ENCODE measurements at regions not wholly inside any gene's neighbourhood (a gene's known extent, or its start where the extent isn't known, plus 50 kb on each side); places are given as distances from the start of the nearest gene placed in this dataset.
"Not testable (repeated sequence)": the region's sequence is repeated elsewhere in the genome, so short reads cannot be mapped to it uniquely, and the experiment has no call there.

DNA sequence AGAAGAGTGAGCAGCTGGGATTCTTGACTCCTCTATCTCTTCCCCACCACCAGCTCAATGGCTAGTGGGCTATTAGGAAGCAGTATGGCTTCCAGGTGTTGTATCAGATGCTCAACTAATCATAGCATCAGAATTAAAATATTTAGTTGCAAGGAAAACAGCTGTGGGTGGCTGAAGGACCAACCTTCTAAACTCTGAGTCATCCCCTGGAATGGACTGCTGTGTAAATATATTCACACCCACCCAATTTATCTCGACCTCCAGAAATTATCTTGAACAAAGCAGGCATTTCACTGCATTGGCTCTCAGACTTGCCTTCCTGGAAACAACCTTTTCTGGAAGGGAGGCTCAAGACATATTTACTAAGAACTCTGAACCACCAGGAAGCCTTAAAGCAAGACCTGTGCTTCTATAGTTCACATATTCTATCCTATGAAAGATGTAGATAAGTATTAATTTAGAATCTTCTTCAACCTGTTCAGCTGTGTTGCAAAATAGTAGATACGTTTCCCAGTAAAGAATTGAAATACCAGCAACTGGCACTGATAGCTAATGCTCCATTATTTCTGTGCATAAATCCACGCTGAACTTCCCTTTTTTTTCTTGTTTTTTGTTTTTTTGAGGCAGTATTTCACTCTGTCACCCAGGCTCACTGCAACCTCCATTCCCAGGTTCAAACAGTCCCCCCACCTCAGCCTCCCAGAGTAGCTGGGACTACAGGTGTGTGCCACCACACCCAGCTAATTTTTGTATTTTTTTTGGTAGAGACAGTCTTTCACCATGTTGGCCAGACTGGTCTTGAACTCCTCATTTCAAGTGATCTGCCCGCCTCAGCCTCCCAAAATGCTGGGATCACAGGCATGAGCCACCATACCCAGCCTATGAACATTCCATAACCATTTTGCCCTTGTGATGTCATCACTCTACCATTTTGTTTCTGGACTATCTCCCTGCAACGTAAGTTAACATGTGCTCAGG is 56.9 kb upstream of the CD2AP start:
- peak overlapping the region; percentile 83 for H3K27ac ChIP-seq
- TF ChIP-seq CTCF (IDR thresholded peaks at IDR 0.05) (no peak), ZFX (IDR thresholded peaks at IDR 0.05; ENCODE audit: borderline replicate concordance) (no peak)

GRCh38 chr6:47423079-47423478 is 54.5 kb upstream of the CD2AP start:
- H3K27ac ChIP-seq, result no peak overlapping the region
- TF ChIP-seq CTCF (IDR thresholded peaks at IDR 0.05) (no peak), ZFX (IDR thresholded peaks at IDR 0.05; ENCODE audit: borderline replicate concordance) (no peak)

GRCh38 chr6:47424436-47424836 is 53.2 kb upstream of the CD2AP start:
- TF ChIP-seq CTCF (IDR thresholded peaks at IDR 0.05) (no peak), ZFX (IDR thresholded peaks at IDR 0.05; ENCODE audit: borderline replicate concordance) (no peak)
- H3K27ac ChIP-seq, result no peak overlapping the region

GRCh38 chr6:47425724-47426123 is 51.9 kb upstream of the CD2AP start:
- H3K27ac ChIP-seq, result not testable (repeated sequence)

DNA sequence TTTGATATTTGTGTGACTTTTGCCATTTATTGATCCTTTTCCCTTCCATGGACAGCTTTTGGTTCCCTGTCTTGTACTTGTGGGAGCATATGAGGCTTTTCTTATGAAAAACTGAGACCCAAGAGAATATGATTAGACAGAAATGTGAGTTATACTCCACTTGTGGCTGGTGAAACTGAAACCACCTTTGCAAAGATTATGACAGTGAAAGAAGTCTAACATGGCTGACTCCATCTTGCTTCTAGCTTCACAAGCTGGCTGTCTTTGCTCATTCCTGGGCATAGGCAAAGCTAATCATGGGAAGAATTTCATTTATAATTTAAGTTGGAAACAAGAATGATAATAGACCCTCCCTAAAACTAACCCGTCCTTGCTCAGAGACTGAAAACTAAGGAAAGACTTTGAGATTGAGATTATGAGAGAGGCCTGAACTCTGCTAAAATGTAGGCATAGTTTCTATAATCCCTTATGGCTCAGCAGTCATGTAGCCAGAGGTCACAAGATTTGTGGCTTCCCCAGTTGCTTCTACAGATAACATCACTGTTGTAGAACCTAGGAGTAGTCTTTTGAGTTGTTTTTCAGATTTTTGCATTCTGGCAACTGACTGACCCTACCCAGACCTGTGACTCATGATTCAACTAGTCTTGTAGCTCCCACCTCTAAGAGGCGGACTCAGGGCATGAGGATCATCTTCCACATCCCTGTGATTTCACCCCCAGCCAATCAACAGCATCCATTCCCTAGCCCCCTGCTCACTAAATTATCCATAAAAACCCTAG is 50.9 kb upstream of the CD2AP start:
- no peak for TF ChIP-seq ZFX (IDR thresholded peaks at IDR 0.05; ENCODE audit: borderline replicate concordance)
- TF ChIP-seq CTCF (IDR thresholded peaks at IDR 0.05), result no peak
- H3K27ac ChIP-seq, result no peak overlapping the region

- no peak for TF ChIP-seq CTCF (IDR thresholded peaks at IDR 0.05)
- no peak for TF ChIP-seq ZFX (IDR thresholded peaks at IDR 0.05; ENCODE audit: borderline replicate concordance)
- H3K27ac ChIP-seq, result no peak overlapping the region
Observed at GRCh38 chr6:47427680-47428079, 49.9 kb upstream of the CD2AP start.
